Uterus (tissue), 3 donors: ENCODE measurements at regions not wholly inside any gene's neighbourhood (a gene's known extent, or its start where the extent isn't known, plus 50 kb on each side); places are given as distances from the start of the nearest gene placed in this dataset.
"Not testable (repeated sequence)": the region's sequence is repeated elsewhere in the genome, so short reads cannot be mapped to it uniquely, and the experiment has no call there.

Experiments used
- DNase-seq, 2 donors: peaks; one replicate each; pipeline ENCODE4 v3.0.0-alpha.2; 2019 to 2020
- H3K27ac ChIP-seq, 2 donors: fragments of 200-600 bp; sonication (generic); 1 replicate in 1 of 2; 2 replicates in 1 of 2; pipeline ENCODE4 v1.5.1; 2016 to 2018
- H3K27me3 ChIP-seq, 2 donors: fragments of 200-600 bp; sonication (generic); one replicate each; pipeline ENCODE4 v1.5.1; 2018 to 2019; ENCODE audit warnings: control low read depth in 1 of 2
- H3K36me3 ChIP-seq, 2 donors: fragments of 200-600 bp; sonication (generic); one replicate each; pipeline ENCODE4 v1.5.1; 2019; ENCODE audit warnings: control low read depth in 1 of 2
- H3K4me1 ChIP-seq, 2 donors: fragments of 200-600 bp; sonication (generic); one replicate each; pipeline ENCODE4 v1.5.1; 2018 to 2019; ENCODE audit warnings: control low read depth in 1 of 2
- H3K4me3 ChIP-seq, 2 donors: fragments of 200-600 bp; sonication (generic); 1 replicate in 1 of 2; 2 replicates in 1 of 2; pipeline ENCODE4 v1.5.1; 2018 to 2019; ENCODE audit warnings: mild to moderate bottlenecking in 1 of 2
- H3K9me3 ChIP-seq, 2 donors: fragments of 200-600 bp; sonication (generic); one replicate each; pipeline ENCODE4 v1.5.1; 2019; ENCODE audit warnings: control low read depth in 1 of 2
- POLR2A ChIP-seq, 2 donors: fragments of 450-650 bp; IDR thresholded peaks; one replicate each; pipeline ENCODE4 v1.6.1; 2016; ENCODE audit warnings: antibody characterized with exemption in 2 of 2, mild to moderate bottlenecking in 1 of 2, moderate library complexity in 1 of 2
- intact Hi-C: fragments of 100-400 bp; cut with DNase I; formaldehyde crosslinking; loops from one replicate; pipeline ENCODE4 v1.15.1; 2023; ENCODE audit warnings: low total_unique reads
- TF ChIP-seq, protein P1 (sequence below), 4 experiments: fragments of 200-600 bp in 2 of 4; fragments of 450-650 bp in 2 of 4; sonication (generic) in 2 of 4; IDR thresholded peaks; one replicate each; pipeline ENCODE4 v1.5.1; 2016 to 2019; ENCODE audit warnings: antibody characterized with exemption in 4 of 4, mild to moderate bottlenecking in 2 of 4, moderate library complexity in 1 of 4
- donor health status: DM: yes; HTN: yes; CAD: no.

DNA sequence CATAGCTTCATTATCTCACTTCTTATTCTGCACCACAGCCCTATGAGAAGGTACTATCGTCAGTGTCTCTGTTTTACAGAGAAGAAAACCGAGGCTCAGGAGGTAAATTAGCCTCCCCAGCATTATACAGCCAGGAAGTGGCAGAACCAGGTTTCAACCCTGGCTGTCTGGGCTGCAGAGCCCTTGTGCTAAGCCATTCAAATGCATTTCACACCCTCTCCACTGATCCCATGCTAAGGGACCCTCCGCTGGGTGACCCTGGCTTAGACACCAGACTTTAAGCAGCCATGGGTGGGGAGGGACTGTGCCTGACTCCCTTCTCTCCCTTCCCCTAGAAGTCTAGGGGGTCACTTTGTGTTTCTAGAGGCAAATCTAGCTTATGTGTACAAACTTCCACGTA lies 87.5 kb downstream of the RRAGC start:
- DNase-seq, result no peak
- Histone ChIP-seq H3K4me1 (no peaks in the 10 kb centered on the region), H3K27me3 (no peaks in the 10 kb centered on the region), H3K36me3 (no peaks in the 10 kb centered on the region), H3K4me3 (no peak overlapping the region), H3K9me3 (no peaks in the 10 kb centered on the region), H3K27ac (no peak overlapping the region)
- TF ChIP-seq, protein P1, sequence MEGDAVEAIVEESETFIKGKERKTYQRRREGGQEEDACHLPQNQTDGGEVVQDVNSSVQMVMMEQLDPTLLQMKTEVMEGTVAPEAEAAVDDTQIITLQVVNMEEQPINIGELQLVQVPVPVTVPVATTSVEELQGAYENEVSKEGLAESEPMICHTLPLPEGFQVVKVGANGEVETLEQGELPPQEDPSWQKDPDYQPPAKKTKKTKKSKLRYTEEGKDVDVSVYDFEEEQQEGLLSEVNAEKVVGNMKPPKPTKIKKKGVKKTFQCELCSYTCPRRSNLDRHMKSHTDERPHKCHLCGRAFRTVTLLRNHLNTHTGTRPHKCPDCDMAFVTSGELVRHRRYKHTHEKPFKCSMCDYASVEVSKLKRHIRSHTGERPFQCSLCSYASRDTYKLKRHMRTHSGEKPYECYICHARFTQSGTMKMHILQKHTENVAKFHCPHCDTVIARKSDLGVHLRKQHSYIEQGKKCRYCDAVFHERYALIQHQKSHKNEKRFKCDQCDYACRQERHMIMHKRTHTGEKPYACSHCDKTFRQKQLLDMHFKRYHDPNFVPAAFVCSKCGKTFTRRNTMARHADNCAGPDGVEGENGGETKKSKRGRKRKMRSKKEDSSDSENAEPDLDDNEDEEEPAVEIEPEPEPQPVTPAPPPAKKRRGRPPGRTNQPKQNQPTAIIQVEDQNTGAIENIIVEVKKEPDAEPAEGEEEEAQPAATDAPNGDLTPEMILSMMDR (IDR thresholded peaks at IDR 0.05), result no peak
- no peak for TF ChIP-seq POLR2A (IDR thresholded peaks at IDR 0.05)
- intact Hi-C loops, result no loop called here

DNA sequence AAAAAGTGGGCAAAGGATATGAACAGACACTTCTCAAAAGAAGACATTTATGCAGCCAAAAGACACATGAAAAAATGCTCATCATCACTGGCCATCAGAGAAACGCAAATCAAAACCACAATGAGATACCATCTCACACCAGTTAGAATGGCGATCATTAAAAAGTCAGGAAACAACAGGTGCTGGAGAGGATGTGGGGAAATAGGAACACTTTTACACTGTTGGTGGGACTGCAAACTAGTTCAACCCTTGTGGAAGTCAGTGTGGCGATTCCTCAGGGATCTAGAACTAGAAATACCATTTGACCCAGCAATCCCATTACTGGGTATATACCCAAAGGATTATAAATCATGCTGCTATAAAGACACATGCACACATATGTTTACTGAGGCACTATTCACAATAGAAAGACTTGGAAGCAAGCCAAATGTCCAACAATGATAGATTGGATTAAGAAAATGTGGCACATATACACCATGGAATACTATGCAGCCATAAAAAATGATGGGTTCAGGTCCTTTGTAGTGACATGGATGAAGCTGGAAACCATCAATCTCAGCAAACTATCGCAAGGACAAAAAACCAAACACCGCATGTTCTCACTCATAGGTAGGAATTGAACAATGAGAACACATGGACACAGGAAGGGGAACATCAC lies 88.9 kb downstream of the RRAGC start:
- DNase-seq, H3K4me1 ChIP-seq, intact Hi-C loops, H3K27me3 ChIP-seq, H3K36me3 ChIP-seq, H3K4me3 ChIP-seq, H3K27ac ChIP-seq, H3K9me3 ChIP-seq: not testable (repeated sequence)

DNA sequence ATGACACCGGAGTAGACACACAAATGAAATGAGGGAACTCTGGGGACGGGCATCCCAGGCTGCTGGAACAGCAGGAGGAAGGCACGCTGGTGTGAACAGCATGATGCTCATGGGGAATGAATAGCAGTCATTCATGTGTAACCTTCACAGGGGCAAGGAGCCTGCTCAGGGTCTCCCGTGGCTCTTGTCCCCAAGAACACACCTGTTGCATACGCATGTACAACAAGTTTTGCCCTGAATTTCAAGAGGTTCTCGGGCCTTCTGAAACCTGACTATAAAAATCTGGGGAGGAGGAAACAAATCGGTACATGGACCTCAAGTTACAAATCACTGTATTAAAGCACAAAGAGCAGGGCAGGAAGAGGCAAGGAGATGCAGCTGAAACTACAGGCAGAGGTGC lies 93.4 kb downstream of the RRAGC start:
- Histone ChIP-seq H3K4me1 (no peaks in the 10 kb centered on the region), H3K9me3 (no peaks in the 10 kb centered on the region), H3K4me3 (no peak overlapping the region), H3K27ac (no peak overlapping the region), H3K27me3 (no peaks in the 10 kb centered on the region), H3K36me3 (no peaks in the 10 kb centered on the region)
- no peak for DNase-seq
- intact Hi-C loops, result no loop called here
- no peak for TF ChIP-seq POLR2A (IDR thresholded peaks at IDR 0.05)
- TF ChIP-seq, protein P1 (IDR thresholded peaks at IDR 0.05), result no peak

DNA sequence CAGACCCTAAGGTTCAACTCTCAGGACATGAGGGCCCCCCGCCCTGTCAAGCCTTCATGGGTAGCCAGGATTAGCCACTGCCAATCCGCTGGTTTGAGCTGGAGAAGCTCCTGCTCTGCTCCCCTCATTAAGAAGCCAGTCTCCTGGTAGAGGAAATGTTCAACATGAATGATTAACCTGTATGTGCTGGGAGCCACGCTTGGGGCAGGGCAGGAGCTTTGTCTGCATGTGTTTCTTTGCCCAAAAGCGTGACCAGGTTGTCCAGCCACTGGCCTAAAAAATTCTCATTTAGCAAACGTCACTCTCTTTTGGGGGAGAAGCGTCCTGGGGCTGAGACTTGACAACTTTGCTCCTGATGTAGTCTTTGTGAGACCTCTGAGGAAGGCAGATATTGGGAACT lies 96.5 kb downstream of the RRAGC start:
- H3K36me3 ChIP-seq, result no peaks in the 10 kb centered on the region
- DNase-seq, result no peak
- no peak overlapping the region for H3K4me3 ChIP-seq
- TF ChIP-seq, protein P1 (IDR thresholded peaks at IDR 0.05), result no peak
- TF ChIP-seq POLR2A (IDR thresholded peaks at IDR 0.05), result no peak
- no peaks in the 10 kb centered on the region for H3K9me3 ChIP-seq
- H3K27me3 ChIP-seq, result no peaks in the 10 kb centered on the region
- H3K4me1 ChIP-seq, result no peaks in the 10 kb centered on the region
- intact Hi-C loops, result no loop called here
- H3K27ac ChIP-seq, result no peak overlapping the region

DNA sequence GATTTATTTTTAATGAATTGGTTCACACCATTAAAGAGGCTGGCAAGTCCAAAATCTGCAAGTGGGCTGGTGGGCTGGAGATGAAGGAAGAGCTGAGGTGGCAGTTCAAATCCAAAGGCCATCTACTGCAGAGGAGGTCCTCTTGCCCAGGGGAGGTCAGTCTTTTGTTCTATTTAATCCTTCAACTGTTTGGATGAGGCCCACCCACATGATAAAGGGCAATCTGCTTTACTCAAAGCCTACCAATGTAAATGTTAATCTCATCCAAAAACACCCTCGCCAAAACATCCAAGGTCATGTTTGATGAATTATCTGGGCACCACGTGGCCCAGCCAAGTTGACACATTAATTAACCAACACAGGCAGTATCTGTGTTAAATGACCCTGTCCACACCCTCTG lies 99.0 kb downstream of the RRAGC start:
- H3K36me3 ChIP-seq, result no peaks in the 10 kb centered on the region
- intact Hi-C loops, result no loop called here
- no peaks in the 10 kb centered on the region for H3K4me1 ChIP-seq
- no peak for DNase-seq
- H3K27me3 ChIP-seq, result no peaks in the 10 kb centered on the region
- H3K9me3 ChIP-seq, result no peaks in the 10 kb centered on the region
- TF ChIP-seq POLR2A (IDR thresholded peaks at IDR 0.05), result no peak
- TF ChIP-seq, protein P1 (IDR thresholded peaks at IDR 0.05), result no peak
- H3K27ac ChIP-seq, result no peak overlapping the region
- H3K4me3 ChIP-seq, result no peak overlapping the region

DNA sequence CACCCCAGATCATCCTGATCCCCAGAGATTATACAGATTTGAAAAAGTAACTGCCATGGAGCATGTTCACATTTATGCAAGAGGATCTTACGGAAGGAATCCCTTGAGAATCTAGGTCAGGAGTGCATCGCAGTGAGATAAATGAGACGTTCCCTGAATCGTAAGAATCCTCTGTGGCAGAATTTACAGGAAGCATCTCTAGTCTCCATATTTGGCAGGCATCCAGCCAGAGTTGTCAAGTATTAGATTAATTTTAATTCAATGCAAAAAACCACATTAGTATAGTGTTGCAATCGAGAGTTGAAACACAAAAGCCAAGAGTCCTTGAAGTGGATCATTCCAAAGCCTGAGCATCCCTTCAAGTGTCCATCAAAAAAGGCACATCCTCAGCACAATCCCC lies 100.8 kb downstream of the RRAGC start:
- no peak for DNase-seq
- no peak for TF ChIP-seq POLR2A (IDR thresholded peaks at IDR 0.05)
- TF ChIP-seq, protein P1 (IDR thresholded peaks at IDR 0.05), result no peak

More for the DNA sequence above, 100.8 kb downstream of the RRAGC start:
- Histone ChIP-seq H3K27ac (no peak overlapping the region), H3K4me1 (no peaks in the 10 kb centered on the region), H3K27me3 (no peaks in the 10 kb centered on the region), H3K36me3 (no peaks in the 10 kb centered on the region), H3K4me3 (no peak overlapping the region), H3K9me3 (no peaks in the 10 kb centered on the region)
- intact Hi-C loops, result no loop called here
